ENCODE measurements at regions not wholly inside any gene's neighbourhood (a gene's known extent, or its start where the extent isn't known, plus 50 kb on each side); places are given as distances from the start of the nearest gene placed in this dataset.

DNA sequence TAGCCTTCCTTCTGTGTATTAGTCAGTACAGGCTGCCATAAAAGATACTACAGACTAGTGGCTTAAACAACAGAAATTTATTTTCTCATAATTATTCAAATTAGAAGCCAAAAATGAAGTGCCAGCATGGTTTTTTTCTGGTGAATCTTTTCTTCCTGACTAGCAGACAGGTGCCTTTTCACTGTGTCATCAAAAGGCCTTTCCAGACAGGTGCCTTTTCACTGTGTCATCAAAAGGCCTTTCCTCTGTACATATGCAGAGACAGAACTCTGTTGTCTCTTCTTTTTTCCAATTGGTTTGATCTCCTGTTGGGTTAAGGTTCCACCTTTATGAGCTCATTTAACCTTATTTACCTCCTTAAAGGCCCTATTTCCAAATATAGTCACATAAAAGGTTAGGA is 599.9 kb downstream of the ISL1 start:
- TF ChIP-seq, protein P1, sequence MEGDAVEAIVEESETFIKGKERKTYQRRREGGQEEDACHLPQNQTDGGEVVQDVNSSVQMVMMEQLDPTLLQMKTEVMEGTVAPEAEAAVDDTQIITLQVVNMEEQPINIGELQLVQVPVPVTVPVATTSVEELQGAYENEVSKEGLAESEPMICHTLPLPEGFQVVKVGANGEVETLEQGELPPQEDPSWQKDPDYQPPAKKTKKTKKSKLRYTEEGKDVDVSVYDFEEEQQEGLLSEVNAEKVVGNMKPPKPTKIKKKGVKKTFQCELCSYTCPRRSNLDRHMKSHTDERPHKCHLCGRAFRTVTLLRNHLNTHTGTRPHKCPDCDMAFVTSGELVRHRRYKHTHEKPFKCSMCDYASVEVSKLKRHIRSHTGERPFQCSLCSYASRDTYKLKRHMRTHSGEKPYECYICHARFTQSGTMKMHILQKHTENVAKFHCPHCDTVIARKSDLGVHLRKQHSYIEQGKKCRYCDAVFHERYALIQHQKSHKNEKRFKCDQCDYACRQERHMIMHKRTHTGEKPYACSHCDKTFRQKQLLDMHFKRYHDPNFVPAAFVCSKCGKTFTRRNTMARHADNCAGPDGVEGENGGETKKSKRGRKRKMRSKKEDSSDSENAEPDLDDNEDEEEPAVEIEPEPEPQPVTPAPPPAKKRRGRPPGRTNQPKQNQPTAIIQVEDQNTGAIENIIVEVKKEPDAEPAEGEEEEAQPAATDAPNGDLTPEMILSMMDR (IDR thresholded peaks at IDR 0.05): no peak
- no peak for TF ChIP-seq ZFX (IDR thresholded peaks at IDR 0.05; ENCODE audit: borderline replicate concordance)
